ENCODE measurements at regions not wholly inside any gene's neighbourhood (a gene's known extent, or its start where the extent isn't known, plus 50 kb on each side); places are given as distances from the start of the nearest gene placed in this dataset.

GRCh38 chr9:28563291-28563934 is 990.1 kb upstream of the C9orf72 start:
- 72 to 75% methylated on average over 7 of the region's 7 CpGs for WGBS, 2 donors
- Histone ChIP-seq H3K27ac (no peak overlapping the region), H3K4me3 (no peak overlapping the region), H3K9me3 (no peaks in the 10 kb centered on the region), H3K36me3 (no peaks in the 10 kb centered on the region), H3K4me1 (no peaks in the 10 kb centered on the region), H3K27me3 (no peaks in the 10 kb centered on the region)
- TF ChIP-seq POLR2A (IDR thresholded peaks at IDR 0.05) (no peak), CTCF (IDR thresholded peaks at IDR 0.05) (no peak)
- intact Hi-C loops (cut with DNase I), result no loop called here
- no peak for DNase-seq

DNA sequence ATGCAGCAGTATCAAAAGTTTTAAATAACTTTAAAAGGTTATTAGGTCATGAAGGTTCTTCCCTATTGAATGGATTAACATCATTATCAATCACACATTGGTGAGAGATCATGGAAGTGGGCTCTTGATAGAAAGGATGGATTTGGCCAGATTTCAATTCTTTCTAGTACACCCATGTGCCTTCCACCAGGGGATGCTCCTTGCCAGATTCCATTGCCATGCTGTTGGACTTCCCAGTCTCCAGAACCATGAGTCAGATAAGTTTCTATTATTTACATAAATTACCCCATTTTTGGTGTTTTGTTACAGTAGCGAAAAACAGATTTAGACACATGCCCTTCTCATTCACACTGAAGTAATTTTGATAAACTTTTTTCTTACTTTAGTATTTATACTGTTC is 1010.6 kb upstream of the C9orf72 start:
- Histone ChIP-seq H3K36me3 (no peaks in the 10 kb centered on the region), H3K4me1 (no peaks in the 10 kb centered on the region), H3K27me3 (no peaks in the 10 kb centered on the region), H3K4me3 (no peak overlapping the region), H3K27ac (no peak overlapping the region), H3K9me3 (no peaks in the 10 kb centered on the region)
- WGBS, 2 donors, result 73 to 84% methylated on average over 1 of the region's 1 CpG
- intact Hi-C loops (cut with DNase I), result no loop called here
- DNase-seq, result no peak
- TF ChIP-seq CTCF (IDR thresholded peaks at IDR 0.05), result no peak

- TF ChIP-seq POLR2A (IDR thresholded peaks at IDR 0.05), result no peak
- no peak for TF ChIP-seq CTCF (IDR thresholded peaks at IDR 0.05)
- H3K4me1 ChIP-seq, result no peaks in the 10 kb centered on the region
- no peaks in the 10 kb centered on the region for H3K36me3 ChIP-seq
- intact Hi-C loops (cut with DNase I), result no loop called here
- 54 to 57% methylated on average over 2 of the region's 2 CpGs for WGBS, 2 donors
- no peak for DNase-seq
- H3K9me3 ChIP-seq, result no peaks in the 10 kb centered on the region
- H3K27me3 ChIP-seq, result no peaks in the 10 kb centered on the region
- H3K27ac ChIP-seq, result no peak overlapping the region
- H3K4me3 ChIP-seq, result no peak overlapping the region
Observed at GRCh38 chr9:28584542-28584941, 1011.3 kb upstream of the C9orf72 start.

- Histone ChIP-seq H3K4me3 (no peak overlapping the region), H3K4me1 (no peaks in the 10 kb centered on the region), H3K36me3 (no peaks in the 10 kb centered on the region), H3K27ac (no peak overlapping the region), H3K27me3 (no peaks in the 10 kb centered on the region), H3K9me3 (no peaks in the 10 kb centered on the region)
- 75 to 85% methylated on average over 1 of the region's 1 CpG for WGBS, 2 donors
- DNase-seq, result no peak
- intact Hi-C loops (cut with DNase I), result no loop called here
- no peak for TF ChIP-seq CTCF (IDR thresholded peaks at IDR 0.05)
Observed at GRCh38 chr9:28587052-28587451, 1013.8 kb upstream of the C9orf72 start.

- DNase-seq, result no peak
- H3K9me3 ChIP-seq, result no peaks in the 10 kb centered on the region
- WGBS, 2 donors, result 66 to 77% methylated on average over 3 of the region's 3 CpGs
- H3K27ac ChIP-seq, result no peak overlapping the region
- H3K36me3 ChIP-seq, result no peaks in the 10 kb centered on the region
- intact Hi-C loops (cut with DNase I), result no loop called here
- no peaks in the 10 kb centered on the region for H3K27me3 ChIP-seq
- H3K4me3 ChIP-seq, result no peak overlapping the region
- H3K4me1 ChIP-seq, result no peaks in the 10 kb centered on the region
- TF ChIP-seq CTCF (IDR thresholded peaks at IDR 0.05) (no peak), POLR2A (IDR thresholded peaks at IDR 0.05) (no peak)
Observed at GRCh38 chr9:28598408-28598807, 1025.1 kb upstream of the C9orf72 start.
